ENCODE measurements at regions not wholly inside any gene's neighbourhood (a gene's known extent, or its start where the extent isn't known, plus 50 kb on each side); places are given as distances from the start of the nearest gene placed in this dataset.

GRCh38 chr5:158079097-158079496 lies 220.2 kb upstream of the CLINT1 start:
- in situ Hi-C loops (cut with HindIII; ENCODE audit: low pct_unique_long_range_greater_than_20kb, low sequenced_read_pairs): no loop called here
- no peak for DNase-seq (ENCODE audit: low read depth, low spot score)

- in situ Hi-C loops (cut with HindIII; ENCODE audit: low pct_unique_long_range_greater_than_20kb, low sequenced_read_pairs): no loop called here
- DNase-seq (ENCODE audit: low read depth, low spot score): peak; percentile 64
These were observed 216.2 kb upstream of the CLINT1 start for GRCh38 chr5:158074992-158075769.

DNA sequence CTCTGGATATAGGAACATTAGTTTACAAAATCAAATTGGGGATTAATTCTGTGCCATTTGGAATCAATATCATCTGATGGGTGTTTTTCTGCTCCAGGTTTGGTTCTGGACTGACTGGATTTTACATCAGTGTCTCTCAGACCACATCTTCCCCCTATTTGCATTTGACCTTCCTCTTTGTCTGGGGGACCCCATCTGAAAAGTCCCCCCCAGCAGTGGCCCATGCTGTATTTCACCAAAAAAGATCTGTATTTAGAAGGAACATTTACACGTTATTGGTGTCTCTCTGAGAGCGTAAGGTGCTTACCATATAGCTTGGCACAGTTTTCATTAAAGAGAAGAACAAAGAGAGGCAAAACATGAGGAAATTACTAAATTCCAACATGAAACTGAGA lies 215.6 kb upstream of the CLINT1 start:
- in situ Hi-C loops (cut with HindIII; ENCODE audit: low pct_unique_long_range_greater_than_20kb, low sequenced_read_pairs): no loop called here

GRCh38 chr5:158070859-158071258 lies 211.9 kb upstream of the CLINT1 start:
- in situ Hi-C loops (cut with HindIII; ENCODE audit: low pct_unique_long_range_greater_than_20kb, low sequenced_read_pairs): no loop called here
- DNase-seq (ENCODE audit: low read depth, low spot score): no peak

More for the DNA sequence above, 215.6 kb upstream of the CLINT1 start:
- no peak for DNase-seq (ENCODE audit: low read depth, low spot score)

- no peak for DNase-seq (ENCODE audit: low read depth, low spot score)
- in situ Hi-C loops (cut with HindIII; ENCODE audit: low pct_unique_long_range_greater_than_20kb, low sequenced_read_pairs): no loop called here
These were observed 210.9 kb upstream of the CLINT1 start for GRCh38 chr5:158069838-158070237.

GRCh38 chr5:158068964-158069363 lies 210.0 kb upstream of the CLINT1 start:
- in situ Hi-C loops (cut with HindIII; ENCODE audit: low pct_unique_long_range_greater_than_20kb, low sequenced_read_pairs): no loop called here
- DNase-seq (ENCODE audit: low read depth, low spot score): no peak

DNA sequence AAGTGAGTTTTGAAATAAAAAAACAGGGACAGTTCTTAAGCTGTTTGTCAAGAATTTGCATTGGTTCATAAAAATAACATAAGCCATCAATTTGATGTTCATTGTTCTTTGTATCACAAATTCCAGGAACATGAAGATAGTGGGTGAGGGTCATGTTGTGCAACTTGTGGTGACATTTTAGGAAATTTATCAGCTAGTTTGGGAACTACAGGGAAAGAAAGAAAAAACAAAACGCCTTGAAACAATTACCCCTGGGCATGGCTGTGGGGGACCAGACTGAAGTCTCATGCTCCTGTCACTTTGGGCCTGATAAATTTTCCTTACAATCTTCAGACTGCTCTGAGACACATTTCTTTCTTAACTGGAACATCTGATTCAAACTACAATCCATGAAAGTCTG lies 207.1 kb upstream of the CLINT1 start:
- in situ Hi-C loops (cut with HindIII; ENCODE audit: low pct_unique_long_range_greater_than_20kb, low sequenced_read_pairs): no loop called here
- DNase-seq (ENCODE audit: low read depth, low spot score): no peak

DNA sequence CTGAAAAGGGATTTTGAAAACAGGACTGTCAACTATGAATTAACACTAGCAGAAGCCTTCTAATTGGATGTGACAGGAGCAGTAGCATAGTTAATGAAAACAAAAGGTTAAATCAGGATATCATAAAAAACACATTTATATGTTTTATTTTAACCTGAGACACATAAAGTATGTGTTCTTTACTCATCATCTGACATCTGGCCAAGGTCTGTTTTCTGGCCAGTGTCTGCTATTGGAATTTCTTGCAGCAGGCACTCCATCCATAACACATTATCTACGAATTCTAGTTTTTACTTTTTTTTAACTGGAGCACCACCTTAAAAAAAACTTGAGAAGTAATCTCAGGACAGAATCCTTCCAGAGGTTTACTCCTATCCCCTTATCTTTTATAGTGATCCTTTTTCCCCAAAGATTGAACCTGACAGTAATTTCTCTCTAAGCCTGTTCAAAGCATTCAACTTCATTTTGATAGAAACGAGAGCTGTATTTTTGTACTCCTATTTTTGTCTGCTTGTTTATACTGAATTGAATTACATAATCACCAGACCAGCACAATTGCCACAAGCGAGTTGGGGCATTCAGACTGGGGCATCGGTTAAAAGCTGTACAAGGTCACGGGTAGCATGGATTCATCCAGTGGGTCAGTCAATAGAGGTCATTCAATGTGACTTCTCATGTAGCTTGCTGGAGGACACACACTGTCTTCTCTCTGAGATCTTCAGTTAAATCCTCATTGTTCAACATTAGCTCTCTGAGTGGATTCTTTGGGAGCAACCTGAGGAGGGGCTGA lies 205.6 kb upstream of the CLINT1 start:
- no peak for DNase-seq (ENCODE audit: low read depth, low spot score)
- in situ Hi-C loops (cut with HindIII; ENCODE audit: low pct_unique_long_range_greater_than_20kb, low sequenced_read_pairs): no loop called here

DNA sequence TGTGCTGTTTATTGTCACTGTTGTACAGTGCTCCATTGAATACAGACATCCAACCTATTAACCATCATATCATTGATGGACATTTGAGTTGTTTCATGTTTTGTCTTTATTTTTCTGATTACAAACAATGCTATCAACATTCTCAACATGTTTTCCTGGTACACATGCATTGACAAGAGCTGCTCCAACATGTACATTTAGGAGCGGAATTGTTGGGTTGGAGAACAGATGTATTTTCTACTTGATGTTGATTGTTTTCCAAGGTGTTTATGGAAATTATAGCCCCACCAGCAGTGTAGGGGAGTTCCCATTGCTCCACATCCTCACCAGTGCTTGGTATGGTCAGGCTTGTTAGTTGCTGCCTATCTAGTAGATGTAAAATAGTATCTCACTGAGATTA lies 204.1 kb upstream of the CLINT1 start:
- DNase-seq (ENCODE audit: low read depth, low spot score): no peak
- in situ Hi-C loops (cut with HindIII; ENCODE audit: low pct_unique_long_range_greater_than_20kb, low sequenced_read_pairs): no loop called here

GRCh38 chr5:158061451-158061850 lies 202.5 kb upstream of the CLINT1 start:
- in situ Hi-C loops (cut with HindIII; ENCODE audit: low pct_unique_long_range_greater_than_20kb, low sequenced_read_pairs): no loop called here
- DNase-seq (ENCODE audit: low read depth, low spot score): no peak

DNA sequence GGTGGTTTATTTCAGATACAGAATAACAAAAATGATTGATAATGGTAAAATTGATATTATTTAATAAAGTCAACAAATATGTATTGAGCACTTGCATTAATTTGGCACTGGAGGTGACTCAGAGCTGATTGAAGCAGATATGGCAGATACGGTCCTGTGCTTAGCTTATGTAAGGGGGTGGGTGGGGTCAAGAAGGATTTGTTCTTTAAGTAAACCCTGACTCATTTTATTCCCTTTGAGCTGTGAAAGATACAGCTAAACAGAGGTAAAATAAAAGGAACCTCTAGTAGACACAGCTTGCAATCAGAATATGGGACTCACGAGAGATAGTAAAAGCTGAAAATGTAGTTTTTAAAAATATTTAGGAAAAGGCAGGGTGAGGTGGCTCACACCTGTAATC lies 201.3 kb upstream of the CLINT1 start:
- in situ Hi-C loops (cut with HindIII; ENCODE audit: low pct_unique_long_range_greater_than_20kb, low sequenced_read_pairs): no loop called here

DNA sequence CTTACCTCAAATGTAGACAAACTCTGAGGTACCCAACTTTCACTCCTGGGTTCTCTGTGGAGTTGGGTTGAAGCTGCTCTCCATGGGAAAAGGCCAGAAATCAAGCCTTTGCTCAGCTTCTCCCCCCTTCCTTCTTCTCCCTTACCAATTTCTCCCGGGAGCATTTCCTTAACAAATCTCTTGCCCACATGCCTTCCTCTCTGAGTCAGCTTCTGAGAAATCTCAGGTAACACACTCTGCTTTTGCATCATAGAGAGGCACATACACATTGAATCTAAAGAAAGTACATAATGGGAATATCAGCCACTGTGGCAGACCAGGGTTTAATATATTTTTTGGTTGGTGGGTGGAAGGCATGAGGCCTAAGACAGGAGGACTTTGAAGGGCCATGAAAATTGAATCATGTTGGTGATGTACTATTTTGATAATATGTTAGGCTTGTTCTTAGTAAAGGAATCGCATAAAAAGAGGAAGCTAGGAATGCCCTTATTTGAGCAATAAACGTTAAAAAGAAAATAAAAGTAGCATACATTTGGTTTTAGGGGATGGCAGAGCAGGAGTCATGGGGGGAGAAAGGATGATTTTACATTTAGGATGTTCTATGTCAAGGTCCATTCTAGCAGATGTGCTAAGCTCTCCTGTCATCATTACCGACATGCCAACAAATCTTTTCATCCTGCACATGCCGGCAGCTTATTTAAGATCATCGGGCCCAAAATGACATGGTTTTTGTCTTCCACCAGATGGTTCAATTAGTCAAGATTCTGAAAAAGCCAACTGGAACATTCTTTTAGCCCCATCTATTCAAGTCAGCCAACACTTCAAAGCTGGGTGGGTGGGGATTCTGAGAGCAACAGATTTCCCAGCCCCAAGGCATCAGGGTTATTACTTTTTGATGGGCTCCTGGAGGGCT lies 199.5 kb upstream of the CLINT1 start:
- no peak for DNase-seq (ENCODE audit: low read depth, low spot score)
- in situ Hi-C loops (cut with HindIII; ENCODE audit: low pct_unique_long_range_greater_than_20kb, low sequenced_read_pairs): no loop called here

More for the DNA sequence above, 201.3 kb upstream of the CLINT1 start:
- no peak for DNase-seq (ENCODE audit: low read depth, low spot score)

DNA sequence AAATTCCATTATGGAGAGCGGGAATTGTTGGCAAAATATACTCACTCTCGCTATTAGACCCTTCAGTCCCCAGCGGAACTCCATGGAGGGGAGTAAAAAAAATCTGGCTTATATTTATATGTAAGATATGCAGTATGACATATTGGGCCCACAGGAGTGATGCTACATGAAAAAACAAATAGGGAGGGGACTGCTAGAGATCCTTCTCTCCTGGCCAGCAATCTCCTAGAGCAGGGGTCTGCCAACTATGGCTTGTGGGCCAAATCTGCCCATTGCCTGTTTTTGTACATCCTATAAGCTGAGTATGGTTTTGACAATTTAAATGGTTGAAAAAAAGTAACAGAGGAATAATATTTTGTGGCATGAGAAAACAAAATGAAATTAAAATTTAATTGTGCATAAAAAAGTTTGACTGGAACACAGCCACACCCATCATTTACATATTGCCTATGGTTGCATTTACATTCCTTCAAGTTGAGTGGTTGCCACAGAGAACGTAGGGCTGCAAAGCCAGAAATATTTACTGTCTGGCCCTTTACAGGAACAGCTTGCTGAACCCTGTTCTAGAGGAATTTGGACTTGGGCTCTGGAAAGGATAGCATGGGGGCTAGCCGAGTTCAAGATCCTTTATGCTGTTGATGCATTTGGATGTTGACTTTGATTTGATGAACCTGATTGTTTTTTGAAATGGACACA lies 197.3 kb upstream of the CLINT1 start:
- DNase-seq (ENCODE audit: low read depth, low spot score): no peak
- in situ Hi-C loops (cut with HindIII; ENCODE audit: low pct_unique_long_range_greater_than_20kb, low sequenced_read_pairs): no loop called here

GRCh38 chr5:158055111-158055501 lies 196.2 kb upstream of the CLINT1 start:
- in situ Hi-C loops (cut with HindIII; ENCODE audit: low pct_unique_long_range_greater_than_20kb, low sequenced_read_pairs): no loop called here
- no peak for DNase-seq (ENCODE audit: low read depth, low spot score)

DNA sequence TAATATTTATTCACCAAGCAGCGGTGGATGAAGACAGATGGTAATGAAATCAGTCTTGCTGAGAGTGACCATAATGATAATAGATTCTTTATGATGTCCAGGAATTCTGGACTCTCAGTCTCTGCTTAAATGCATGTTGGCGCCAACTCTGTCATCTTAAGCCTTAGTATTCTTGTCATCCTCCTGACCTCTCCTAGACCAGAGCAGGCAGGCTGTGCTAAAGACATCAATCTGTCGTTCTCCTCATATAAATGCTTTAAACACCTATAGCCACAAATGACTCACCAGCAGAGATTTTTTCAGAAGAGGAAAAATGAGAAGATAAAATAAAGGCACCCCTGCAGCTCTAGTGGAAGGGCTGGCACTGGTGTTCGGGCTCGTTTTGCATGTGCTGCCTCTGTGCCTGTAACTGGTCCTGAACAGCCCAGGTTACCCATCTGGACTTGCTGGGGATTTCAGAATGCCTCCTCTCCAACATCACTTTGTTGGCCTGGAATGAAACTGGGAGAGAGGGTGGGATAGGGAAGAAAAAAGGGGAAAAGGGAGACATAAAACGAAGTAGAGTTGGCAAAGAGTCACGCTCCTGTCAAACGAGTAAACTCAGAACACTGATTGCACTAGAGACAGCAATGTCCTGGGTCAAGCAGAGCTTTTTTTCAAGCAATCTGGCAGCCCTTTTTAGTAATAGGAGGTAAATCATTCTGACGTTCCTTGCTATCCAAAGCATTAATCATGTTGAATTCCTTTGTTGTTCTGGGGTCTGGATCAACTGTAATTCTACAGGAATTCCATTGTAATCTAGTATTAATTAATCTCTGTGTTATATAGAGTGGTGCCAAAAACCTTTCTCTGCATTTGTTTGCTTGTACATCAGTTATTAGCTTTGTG lies 195.5 kb upstream of the CLINT1 start:
- in situ Hi-C loops (cut with HindIII; ENCODE audit: low pct_unique_long_range_greater_than_20kb, low sequenced_read_pairs): no loop called here
- DNase-seq (ENCODE audit: low read depth, low spot score): no peak

- in situ Hi-C loops (cut with HindIII; ENCODE audit: low pct_unique_long_range_greater_than_20kb, low sequenced_read_pairs): no loop called here
- no peak for DNase-seq (ENCODE audit: low read depth, low spot score)
These were observed 192.1 kb upstream of the CLINT1 start for GRCh38 chr5:158051036-158051435.

DNA sequence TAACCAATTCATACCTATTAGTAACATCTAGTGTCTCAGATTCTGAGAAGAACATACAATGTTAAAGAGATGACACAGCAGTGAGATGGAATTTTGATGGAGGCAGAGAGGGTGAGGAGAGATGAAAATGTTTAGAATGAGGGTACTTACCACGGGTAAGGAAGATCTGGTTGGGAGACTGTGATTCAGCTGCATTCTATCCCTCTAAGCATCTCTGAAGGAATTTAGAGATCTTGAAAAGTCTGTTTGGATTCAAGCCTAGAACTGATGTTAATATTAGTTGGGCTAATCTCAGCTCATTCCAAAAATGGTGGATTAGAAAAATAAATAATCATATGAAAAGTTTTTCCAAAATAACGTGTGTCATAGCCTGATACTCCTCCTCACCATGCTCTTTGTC lies 191.5 kb upstream of the CLINT1 start:
- DNase-seq (ENCODE audit: low read depth, low spot score): no peak
- in situ Hi-C loops (cut with HindIII; ENCODE audit: low pct_unique_long_range_greater_than_20kb, low sequenced_read_pairs): no loop called here

All from SK-MEL-5 (cell line).